ENCODE measurements at regions not wholly inside any gene's neighbourhood (a gene's known extent, or its start where the extent isn't known, plus 50 kb on each side); places are given as distances from the start of the nearest gene placed in this dataset.

GRCh38 chr1:112788054-112788453, 72.9 kb upstream of the PPM1J start:
- DNase-seq (ENCODE audit: low spot score) = no peak

GRCh38 chr1:112783059-112783458, 67.9 kb upstream of the PPM1J start:
- no peak for DNase-seq (ENCODE audit: low spot score)

GRCh38 chr1:112779665-112780526, 64.8 kb upstream of the PPM1J start:
- no peak for DNase-seq (ENCODE audit: low spot score)

DNA sequence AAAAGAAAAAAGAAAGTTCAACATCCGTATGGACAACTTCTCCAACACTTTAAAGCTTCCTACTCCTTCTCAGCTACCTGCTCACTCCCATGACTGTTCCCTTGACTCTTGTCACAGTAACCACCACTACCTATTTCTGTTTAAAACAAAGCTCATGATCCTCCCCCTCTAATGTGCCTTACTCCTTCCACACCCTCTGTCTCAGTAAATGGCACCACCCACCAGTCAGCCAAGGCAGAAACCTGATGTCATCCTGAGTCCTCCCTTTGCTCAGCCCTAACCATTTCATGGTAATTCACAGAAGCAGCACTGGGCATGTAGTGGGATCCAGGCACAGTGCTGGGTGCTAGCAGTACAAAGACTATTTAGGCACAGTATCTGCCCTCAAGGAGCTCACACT, 63.0 kb upstream of the PPM1J start:
- no peak for DNase-seq (ENCODE audit: low spot score)

DNA sequence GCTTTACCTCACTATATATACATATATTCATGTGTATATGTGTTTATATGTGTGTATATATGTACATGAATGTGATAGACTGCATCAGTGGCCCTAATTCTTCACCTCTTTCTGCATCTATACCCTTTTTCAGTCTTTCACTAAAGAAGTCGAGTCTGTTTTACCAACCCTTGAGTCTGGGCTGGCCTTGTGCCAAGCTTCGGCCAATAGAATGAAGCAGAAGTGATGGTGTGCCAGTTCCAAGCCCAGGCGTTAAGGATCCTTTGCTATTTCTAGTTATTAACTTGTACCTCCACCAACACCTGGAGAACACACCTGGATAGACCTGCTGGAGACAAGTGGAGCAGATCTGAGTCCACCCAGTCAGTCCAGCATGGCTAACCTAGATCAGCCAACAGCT, 61.6 kb upstream of the PPM1J start:
- no peak for DNase-seq (ENCODE audit: low spot score)

GRCh38 chr1:112772781-112773180, 57.6 kb upstream of the PPM1J start:
- no peak for DNase-seq (ENCODE audit: low spot score)

DNA sequence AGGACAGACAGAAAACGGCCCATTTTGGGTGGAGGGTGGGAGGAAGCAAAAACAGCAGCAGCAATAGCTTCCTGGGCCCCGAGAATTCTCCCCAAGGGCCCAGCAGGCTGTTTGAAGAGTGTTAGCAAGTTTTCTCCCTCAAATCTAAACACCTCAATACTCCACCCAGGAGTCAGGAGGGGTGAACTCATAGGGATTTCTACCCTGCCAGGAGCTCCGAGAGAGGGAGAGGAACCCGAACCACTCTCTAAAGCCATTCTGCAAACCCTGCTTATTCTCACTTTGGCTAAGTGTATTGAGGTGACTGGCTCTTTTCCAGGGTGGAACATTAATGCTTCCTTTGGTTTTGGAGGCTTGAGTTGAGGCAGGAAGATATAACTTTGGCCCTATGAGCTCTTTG, 55.6 kb upstream of the PPM1J start:
- DNase-seq (ENCODE audit: low spot score) = no peak

- DNase-seq (ENCODE audit: low spot score) = no peak
These were observed 54.5 kb upstream of the PPM1J start for GRCh38 chr1:112769611-112770010.

GRCh38 chr1:112767646-112768045, 52.5 kb upstream of the PPM1J start:
- DNase-seq (ENCODE audit: low spot score) = no peak

All from pons (tissue), 1 donor.